ENCODE measurements at regions not wholly inside any gene's neighbourhood (a gene's known extent, or its start where the extent isn't known, plus 50 kb on each side); places are given as distances from the start of the nearest gene placed in this dataset.

DNA sequence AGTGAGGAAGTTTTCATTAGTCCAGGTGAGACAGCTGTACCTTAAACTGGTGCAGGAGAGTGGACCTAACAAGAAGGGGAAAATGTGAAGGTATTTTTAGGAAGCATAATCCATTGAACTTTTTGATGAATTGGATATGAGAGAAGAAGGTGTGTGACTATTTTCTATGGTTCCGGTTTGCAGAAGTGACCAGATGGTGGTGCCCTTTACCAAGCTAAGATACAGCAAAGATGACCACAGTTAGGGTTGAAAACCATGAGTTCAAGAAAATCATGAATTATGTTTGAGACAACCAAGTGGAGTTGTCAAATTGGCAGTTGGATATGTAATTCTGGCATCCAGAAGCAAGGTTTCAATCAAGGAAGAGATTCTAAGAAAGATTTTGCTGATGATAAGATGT, 61.9 kb upstream of the NRSN1 start:
- Histone ChIP-seq H3K27ac (no peak overlapping the region), H3K36me3 (no peaks in the 10 kb centered on the region), H3K4me1 (no peaks in the 10 kb centered on the region), H3K27me3 (no peaks in the 10 kb centered on the region), H3K9me3 (no peaks in the 10 kb centered on the region), H3K4me3 (no peak overlapping the region)
- 24 to 56% methylated on average over 1 of the region's 1 CpG for WGBS, 2 donors
- intact Hi-C loops (cut with DNase I) = loop anchor here (10.0 kb wide), 2 partner anchors 141 to 211 kb away; no protein-coding TSS in a partner anchor
- no peak for DNase-seq
- TF ChIP-seq, protein P1, sequence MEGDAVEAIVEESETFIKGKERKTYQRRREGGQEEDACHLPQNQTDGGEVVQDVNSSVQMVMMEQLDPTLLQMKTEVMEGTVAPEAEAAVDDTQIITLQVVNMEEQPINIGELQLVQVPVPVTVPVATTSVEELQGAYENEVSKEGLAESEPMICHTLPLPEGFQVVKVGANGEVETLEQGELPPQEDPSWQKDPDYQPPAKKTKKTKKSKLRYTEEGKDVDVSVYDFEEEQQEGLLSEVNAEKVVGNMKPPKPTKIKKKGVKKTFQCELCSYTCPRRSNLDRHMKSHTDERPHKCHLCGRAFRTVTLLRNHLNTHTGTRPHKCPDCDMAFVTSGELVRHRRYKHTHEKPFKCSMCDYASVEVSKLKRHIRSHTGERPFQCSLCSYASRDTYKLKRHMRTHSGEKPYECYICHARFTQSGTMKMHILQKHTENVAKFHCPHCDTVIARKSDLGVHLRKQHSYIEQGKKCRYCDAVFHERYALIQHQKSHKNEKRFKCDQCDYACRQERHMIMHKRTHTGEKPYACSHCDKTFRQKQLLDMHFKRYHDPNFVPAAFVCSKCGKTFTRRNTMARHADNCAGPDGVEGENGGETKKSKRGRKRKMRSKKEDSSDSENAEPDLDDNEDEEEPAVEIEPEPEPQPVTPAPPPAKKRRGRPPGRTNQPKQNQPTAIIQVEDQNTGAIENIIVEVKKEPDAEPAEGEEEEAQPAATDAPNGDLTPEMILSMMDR (IDR thresholded peaks at IDR 0.05) = no peak
- TF ChIP-seq POLR2A (IDR thresholded peaks at IDR 0.05) = no peak
- TF ChIP-seq POLR2AphosphoS5 (IDR thresholded peaks at IDR 0.05) = no peak
- TF ChIP-seq EP300 (IDR thresholded peaks at IDR 0.05) = no peak

DNA sequence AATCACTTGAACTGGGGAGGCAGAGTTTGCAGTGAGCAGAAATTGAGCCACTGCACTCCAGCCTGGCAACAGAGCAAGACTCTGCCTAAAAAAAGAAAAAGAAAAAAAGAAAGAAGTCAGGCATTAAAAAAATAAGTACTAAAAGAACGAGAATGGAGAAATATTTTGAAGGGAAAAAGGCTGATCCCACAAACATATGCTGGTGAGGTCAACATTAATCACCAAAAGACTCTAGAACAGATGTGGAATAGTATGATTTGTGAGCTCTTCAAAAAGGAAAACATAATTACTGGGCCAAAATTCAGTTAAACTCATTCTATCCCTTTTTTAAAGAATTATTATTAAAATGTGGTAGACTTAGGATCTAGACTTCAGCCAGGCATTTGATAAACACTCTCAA, 61.2 kb upstream of the NRSN1 start:
- DNase-seq = no peak
- no peak for TF ChIP-seq EP300 (IDR thresholded peaks at IDR 0.05)
- no peak for TF ChIP-seq POLR2A (IDR thresholded peaks at IDR 0.05)
- TF ChIP-seq POLR2AphosphoS5 (IDR thresholded peaks at IDR 0.05) = no peak
- TF ChIP-seq, protein P1 (IDR thresholded peaks at IDR 0.05) = no peak
- Histone ChIP-seq H3K4me3 (no peak overlapping the region), H3K4me1 (no peaks in the 10 kb centered on the region), H3K9me3 (no peaks in the 10 kb centered on the region), H3K27me3 (no peaks in the 10 kb centered on the region), H3K27ac (no peak overlapping the region), H3K36me3 (no peaks in the 10 kb centered on the region)
- intact Hi-C loops (cut with DNase I) = loop anchor here (10.0 kb wide), 2 partner anchors 140 to 210 kb away; no protein-coding TSS in a partner anchor
- 51 to 52% methylated on average over 1 of the region's 1 CpG for WGBS, 2 donors

DNA sequence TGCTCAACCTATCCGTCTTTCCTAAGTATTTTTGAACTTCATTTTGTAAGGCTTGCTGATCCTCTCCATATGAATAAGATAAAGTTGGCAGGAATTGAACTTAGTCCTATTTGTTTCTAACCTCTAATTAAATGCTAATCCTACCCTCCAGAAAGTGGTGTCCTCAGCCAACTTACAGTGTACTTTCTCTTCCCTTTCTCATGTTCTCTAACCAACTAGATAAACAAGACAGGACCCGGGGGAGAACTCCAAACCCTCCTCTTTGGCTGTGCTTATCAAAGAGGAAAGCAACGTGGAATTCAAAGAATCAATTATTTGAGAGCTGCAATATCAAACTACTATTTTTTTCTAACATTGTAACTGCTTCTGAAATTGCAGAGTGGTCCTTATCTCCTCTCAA, 56.5 kb upstream of the NRSN1 start:
- H3K4me1 ChIP-seq = no peaks in the 10 kb centered on the region
- WGBS, 2 donors = 38 to 65% methylated on average over 3 of the region's 3 CpGs
- intact Hi-C loops (cut with DNase I) = loop anchor here (10.0 kb wide), 2 partner anchors 135 to 205 kb away; no protein-coding TSS in a partner anchor

DNA sequence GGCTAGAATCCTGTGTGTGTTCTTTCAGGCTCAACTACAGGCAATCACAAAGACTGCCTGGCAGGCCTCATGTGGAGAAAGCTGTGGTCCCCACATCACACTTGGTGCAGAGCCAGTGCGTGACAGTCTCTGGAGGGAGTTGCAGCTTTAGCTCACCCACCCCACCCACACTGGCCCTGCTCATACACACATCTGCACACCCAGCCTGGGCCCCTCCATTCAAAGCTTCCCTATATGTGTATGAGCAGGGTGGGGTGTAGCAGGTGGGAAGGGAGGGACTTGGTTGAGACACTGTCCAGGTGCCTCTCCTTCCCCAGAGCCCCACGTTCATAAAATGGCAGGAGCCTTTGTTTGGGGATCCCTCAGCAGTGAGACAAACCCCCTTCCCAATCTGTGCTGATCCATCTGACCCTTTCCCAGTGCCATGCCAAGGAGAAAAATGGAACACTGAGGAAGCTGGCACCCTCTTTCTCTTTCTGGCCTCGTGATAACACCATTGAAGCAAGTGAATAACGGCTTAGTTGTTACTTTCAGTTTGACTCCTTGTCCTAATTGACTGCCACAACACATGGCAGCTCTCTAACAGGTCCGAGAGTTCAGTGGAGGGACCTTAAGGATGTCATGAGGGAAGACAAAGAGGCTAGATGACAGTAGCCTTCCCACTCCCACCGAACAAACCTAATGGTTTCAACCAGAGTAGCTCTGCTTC, 53.8 kb upstream of the NRSN1 start:
- H3K4me1 ChIP-seq = no peaks in the 10 kb centered on the region
- no peak overlapping the region for H3K27ac ChIP-seq
- H3K27me3 ChIP-seq = no peaks in the 10 kb centered on the region
- no peak overlapping the region for H3K4me3 ChIP-seq
- DNase-seq = no peak
- intact Hi-C loops (cut with DNase I) = no loop called here
- no peaks in the 10 kb centered on the region for H3K36me3 ChIP-seq
- WGBS, 2 donors = 72 to 83% methylated on average over 6 of the region's 6 CpGs
- H3K9me3 ChIP-seq = no peaks in the 10 kb centered on the region
- TF ChIP-seq POLR2AphosphoS5 (IDR thresholded peaks at IDR 0.05) = no peak
- TF ChIP-seq EP300 (IDR thresholded peaks at IDR 0.05) = no peak
- TF ChIP-seq POLR2A (IDR thresholded peaks at IDR 0.05) = no peak
- TF ChIP-seq, protein P1 (IDR thresholded peaks at IDR 0.05) = no peak

More for the DNA sequence above, 56.5 kb upstream of the NRSN1 start:
- Histone ChIP-seq H3K27ac (no peak overlapping the region), H3K36me3 (no peaks in the 10 kb centered on the region), H3K27me3 (no peaks in the 10 kb centered on the region), H3K9me3 (no peaks in the 10 kb centered on the region), H3K4me3 (no peak overlapping the region)
- DNase-seq = no peak
- TF ChIP-seq EP300 (IDR thresholded peaks at IDR 0.05) = no peak
- no peak for TF ChIP-seq POLR2A (IDR thresholded peaks at IDR 0.05)
- no peak for TF ChIP-seq POLR2AphosphoS5 (IDR thresholded peaks at IDR 0.05)
- TF ChIP-seq, protein P1 (IDR thresholded peaks at IDR 0.05) = no peak

All from sigmoid colon (tissue), 6 donors.